Fibroblast of pulmonary artery (primary cell): ENCODE measurements at regions not wholly inside any gene's neighbourhood (a gene's known extent, or its start where the extent isn't known, plus 50 kb on each side); places are given as distances from the start of the nearest gene placed in this dataset.
A peak's percentile ranks its signal among the peaks of the same experiment; 100 is the strongest.

ENCODE experiments used
- DNase-seq: peaks from one replicate; pipeline ENCODE4 v3.0.0-alpha.2; 2010; ENCODE audit warnings: low read depth
- H3K4me3 ChIP-seq: replicated peaks from 2 replicates; pipeline ENCODE4 v1.5.1; 2011; ENCODE audit warnings: low read depth, mild to moderate bottlenecking, control low read depth, low read length, moderate library complexity
- CTCF ChIP-seq: IDR thresholded peaks from 2 replicates; pipeline ENCODE4 v1.5.1; 2011; ENCODE audit warnings: mild to moderate bottlenecking, control low read depth, low read length, inconsistent platforms; ENCODE audit errors: missing control alignments

DNA sequence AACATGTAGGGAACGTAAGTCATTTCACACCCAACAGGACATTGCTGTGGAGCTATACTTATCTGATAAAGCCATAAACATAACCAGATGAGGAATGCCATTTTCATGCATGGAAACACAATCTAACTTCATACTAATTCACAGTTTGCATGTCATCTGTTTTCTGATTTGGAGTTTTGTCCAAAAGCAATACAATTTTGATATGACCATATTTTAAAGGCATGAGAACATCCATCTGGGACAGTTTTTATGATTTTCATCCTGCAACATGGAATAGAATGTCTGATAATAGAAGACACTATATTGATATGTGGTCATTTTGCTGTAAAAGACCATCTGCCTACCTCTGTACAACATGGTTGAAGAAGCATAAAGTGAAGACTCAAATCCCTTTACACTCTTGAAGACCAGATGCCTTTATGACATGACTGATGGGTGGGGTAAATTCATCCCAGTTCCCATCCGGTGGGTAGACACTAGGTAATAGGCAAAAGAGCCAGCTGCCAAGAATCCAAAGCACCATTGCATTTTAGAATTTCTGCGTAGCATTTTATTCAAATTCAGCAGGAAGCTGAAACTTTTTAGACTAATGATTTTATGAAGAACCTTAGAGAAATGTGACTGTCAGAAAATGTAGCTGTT is 309.8 kb downstream of the LMO7 start:
- no peak for TF ChIP-seq CTCF
- no peak overlapping the region for H3K4me3 ChIP-seq
- DNase-seq = no peak

DNA sequence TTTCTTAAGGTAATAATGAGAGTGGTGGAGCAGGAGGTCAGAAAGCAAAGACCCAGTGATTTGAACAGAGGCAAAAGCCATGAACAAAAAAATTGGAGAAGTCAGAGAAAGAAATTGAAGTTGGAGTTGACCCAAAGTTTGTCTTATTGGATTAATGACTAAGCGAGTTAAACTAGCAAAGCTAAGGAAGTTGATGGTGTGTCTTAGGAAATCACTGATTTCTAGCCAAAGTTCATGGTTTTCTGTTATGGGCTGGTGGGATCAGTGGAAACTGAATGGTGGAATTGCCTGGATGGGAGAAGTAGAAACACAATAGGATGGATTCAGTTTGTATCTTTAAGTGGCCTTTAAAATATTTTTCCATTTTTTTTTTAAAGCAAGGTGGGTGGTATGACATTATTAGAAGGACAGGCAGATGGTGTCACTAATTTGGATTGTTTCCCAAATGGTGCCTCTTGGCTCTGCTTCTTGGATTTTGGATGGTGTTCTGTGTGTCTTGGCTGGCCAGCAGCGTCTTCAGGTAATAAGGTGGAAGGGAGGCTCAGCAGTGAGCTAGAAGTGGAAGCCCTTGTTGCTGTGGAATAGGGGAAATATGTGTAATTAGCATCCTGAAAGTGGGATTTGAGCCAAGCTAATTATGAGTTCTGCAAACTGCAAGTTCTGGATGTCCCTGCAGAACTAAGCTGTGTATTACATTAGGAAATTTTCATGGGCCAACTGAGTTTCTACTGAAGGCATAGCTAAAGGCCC is 302.9 kb downstream of the LMO7 start:
- no peak overlapping the region for H3K4me3 ChIP-seq
- peak; percentile 3 for DNase-seq
- TF ChIP-seq CTCF = no peak

- no peak for DNase-seq
- no peak for TF ChIP-seq CTCF
- no peak overlapping the region for H3K4me3 ChIP-seq
Measured at GRCh38 chr13:75936791-75937190, 300.7 kb downstream of the LMO7 start.

GRCh38 chr13:75935805-75936204 is 299.7 kb downstream of the LMO7 start:
- no peak overlapping the region for H3K4me3 ChIP-seq
- no peak for DNase-seq
- TF ChIP-seq CTCF = no peak

DNA sequence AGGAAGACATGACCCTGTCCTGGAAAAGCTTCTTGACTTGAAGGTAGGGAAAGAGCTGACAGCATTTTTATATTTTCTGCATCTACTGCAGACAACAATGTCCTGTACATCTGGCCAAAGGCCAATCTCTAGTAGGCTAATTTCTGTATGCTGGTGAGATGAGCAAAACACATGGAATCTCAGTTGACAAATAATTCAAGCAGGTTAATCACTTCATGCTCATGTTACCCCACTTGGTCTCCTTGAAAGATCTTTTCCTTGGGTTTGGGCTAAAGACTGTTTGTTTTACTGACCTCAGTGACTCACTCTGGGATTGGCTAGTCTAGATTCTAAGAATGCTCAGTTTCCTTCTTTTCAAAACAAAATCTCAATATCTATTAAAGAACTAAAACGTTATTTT is 298.8 kb downstream of the LMO7 start:
- H3K4me3 ChIP-seq = no peak overlapping the region
- TF ChIP-seq CTCF = no peak
- DNase-seq = no peak

- H3K4me3 ChIP-seq = no peak overlapping the region
- no peak for DNase-seq
- TF ChIP-seq CTCF = no peak
Measured at GRCh38 chr13:75932636-75933035, 296.5 kb downstream of the LMO7 start.

DNA sequence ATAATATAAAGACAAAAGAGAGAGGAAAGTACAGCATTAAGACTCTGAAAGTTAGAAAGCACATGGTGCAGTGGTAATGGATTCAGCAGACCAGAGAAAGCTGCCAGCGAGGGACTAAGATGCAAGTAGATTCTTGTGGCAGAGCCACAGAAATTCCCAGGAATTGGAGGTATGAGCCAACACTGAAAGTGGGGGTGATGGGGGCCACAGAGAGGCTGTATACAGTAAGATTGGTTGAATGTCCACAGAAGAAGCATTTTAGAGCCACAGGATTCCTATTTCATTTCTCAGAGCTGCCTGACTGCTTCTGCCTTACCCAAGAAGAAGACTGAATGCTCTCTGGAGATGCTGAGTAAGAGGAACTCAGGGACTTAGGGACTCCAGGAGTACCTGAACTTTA is 295.0 kb downstream of the LMO7 start:
- DNase-seq = no peak
- TF ChIP-seq CTCF = no peak
- H3K4me3 ChIP-seq = no peak overlapping the region
